Osteoblast (primary cell): ENCODE measurements at regions not wholly inside any gene's neighbourhood (a gene's known extent, or its start where the extent isn't known, plus 50 kb on each side); places are given as distances from the start of the nearest gene placed in this dataset.

Experiments
- DNase-seq: peaks from one replicate; pipeline ENCODE4 v3.0.0; 2011; ENCODE audit warnings: low spot score, mixed read lengths; ENCODE audit not compliant: insufficient read length; ENCODE audit errors: missing footprints
- H2AFZ ChIP-seq: 2 replicates; pipeline ENCODE4 v1.6.0; 2011; ENCODE audit warnings: mild to moderate bottlenecking, low read length
- H3K27ac ChIP-seq: 2 replicates; pipeline ENCODE4 v1.5.1; 2011; ENCODE audit warnings: mild to moderate bottlenecking, low read depth, low read length, moderate library complexity
- H3K27me3 ChIP-seq: 2 replicates; pipeline ENCODE4 v1.6.0; 2012; ENCODE audit warnings: mild to moderate bottlenecking, control low read depth, inconsistent platforms, low read length, moderate library complexity; ENCODE audit not compliant: insufficient read depth
- H3K36me3 ChIP-seq: 2 replicates; pipeline ENCODE4 v1.5.1; 2011; ENCODE audit warnings: mild to moderate bottlenecking, low read length, control low read depth, moderate library complexity; ENCODE audit not compliant: insufficient read depth
- H3K4me1 ChIP-seq: 2 replicates; pipeline ENCODE4 v1.5.1; 2011; ENCODE audit warnings: mild to moderate bottlenecking, low read length, control low read depth, moderate library complexity; ENCODE audit not compliant: insufficient read depth
- H3K4me2 ChIP-seq: 2 replicates; pipeline ENCODE4 v1.6.0; 2011; ENCODE audit warnings: mild to moderate bottlenecking, low read length; ENCODE audit not compliant: insufficient read depth
- H3K4me3 ChIP-seq: fragments of 200-600 bp; sonication (generic); 3 replicates; pipeline ENCODE4 v1.5.1; 2012; ENCODE audit warnings: mild to moderate bottlenecking, low read length, inconsistent platforms; ENCODE audit not compliant: insufficient read depth
- H3K79me2 ChIP-seq: 2 replicates; pipeline ENCODE4 v1.6.0; 2012; ENCODE audit warnings: mild to moderate bottlenecking, low read length, control low read depth, inconsistent platforms; ENCODE audit not compliant: insufficient read depth
- H3K9me3 ChIP-seq: 2 replicates; pipeline ENCODE4 v1.5.1; 2011; ENCODE audit warnings: low read depth, low read length, control low read depth
- H4K20me1 ChIP-seq: 2 replicates; pipeline ENCODE4 v1.6.0; 2012; ENCODE audit warnings: mild to moderate bottlenecking, low read length, control low read depth; ENCODE audit not compliant: insufficient read depth
- CTCF ChIP-seq: IDR thresholded peaks from 2 replicates; pipeline ENCODE4 v1.5.1; 2011; ENCODE audit warnings: mild to moderate bottlenecking, low read depth, low read length, moderate library complexity; ENCODE audit errors: extremely low read depth

- no peaks in the 10 kb centered on the region for H3K36me3 ChIP-seq
- H3K27me3 ChIP-seq, result no peaks in the 10 kb centered on the region
- H3K79me2 ChIP-seq, result no peaks in the 10 kb centered on the region
- H3K4me3 ChIP-seq, result no peak overlapping the region
- DNase-seq, result no peak
- no peaks in the 10 kb centered on the region for H4K20me1 ChIP-seq
- H3K4me2 ChIP-seq, result no peak overlapping the region
- H3K9me3 ChIP-seq, result no peaks in the 10 kb centered on the region
- no peak for TF ChIP-seq CTCF
- H3K27ac ChIP-seq, result no peak overlapping the region
- H3K4me1 ChIP-seq, result no peaks in the 10 kb centered on the region
- no peak overlapping the region for H2AFZ ChIP-seq
These were observed 247.7 kb downstream of the IL20RB start for GRCh38 chr3:137205394-137206045.

GRCh38 chr3:137207616-137208015, 249.8 kb downstream of the IL20RB start:
- no peak for DNase-seq
- Histone ChIP-seq H3K4me3 (no peak overlapping the region), H4K20me1 (no peaks in the 10 kb centered on the region), H3K79me2 (no peaks in the 10 kb centered on the region), H3K36me3 (no peaks in the 10 kb centered on the region), H3K4me1 (no peaks in the 10 kb centered on the region), H2AFZ (no peak overlapping the region), H3K27me3 (no peaks in the 10 kb centered on the region), H3K27ac (no peak overlapping the region), H3K9me3 (no peaks in the 10 kb centered on the region), H3K4me2 (no peak overlapping the region)
- TF ChIP-seq CTCF, result no peak

GRCh38 chr3:137217733-137218132, 259.9 kb downstream of the IL20RB start:
- H2AFZ ChIP-seq, result no peak overlapping the region
- no peak overlapping the region for H3K27ac ChIP-seq
- no peaks in the 10 kb centered on the region for H3K27me3 ChIP-seq
- TF ChIP-seq CTCF, result no peak
- no peaks in the 10 kb centered on the region for H3K36me3 ChIP-seq
- no peaks in the 10 kb centered on the region for H3K9me3 ChIP-seq
- no peak overlapping the region for H3K4me2 ChIP-seq
- no peaks in the 10 kb centered on the region for H3K79me2 ChIP-seq
- DNase-seq, result no peak
- H3K4me3 ChIP-seq, result no peak overlapping the region
- no peaks in the 10 kb centered on the region for H4K20me1 ChIP-seq
- no peaks in the 10 kb centered on the region for H3K4me1 ChIP-seq

- Histone ChIP-seq H3K4me2 (no peak overlapping the region), H3K36me3 (no peaks in the 10 kb centered on the region), H3K27ac (no peak overlapping the region), H3K9me3 (no peaks in the 10 kb centered on the region), H4K20me1 (no peaks in the 10 kb centered on the region), H2AFZ (no peak overlapping the region), H3K79me2 (no peaks in the 10 kb centered on the region), H3K27me3 (no peaks in the 10 kb centered on the region), H3K4me3 (no peak overlapping the region), H3K4me1 (no peaks in the 10 kb centered on the region)
- TF ChIP-seq CTCF, result no peak
- no peak for DNase-seq
These were observed 262.1 kb downstream of the IL20RB start for GRCh38 chr3:137219801-137220445.
